ENCODE measurements at regions not wholly inside any gene's neighbourhood (a gene's known extent, or its start where the extent isn't known, plus 50 kb on each side); places are given as distances from the start of the nearest gene placed in this dataset.

GRCh38 chr13:103437651-103438050, 371.4 kb upstream of the SLC10A2 start:
- Histone ChIP-seq H3K9me3 (ENCODE audit: control insufficient read depth in 2 of 2, insufficient read depth in 1 of 2, low read depth in 1 of 2, low read length in 1 of 2) (no peaks in the 10 kb centered on the region), H3K4me1 (ENCODE audit: control insufficient read depth in 3 of 3, insufficient read depth in 2 of 3, low read depth in 1 of 3, low read length in 2 of 3) (no peaks in the 10 kb centered on the region), H3K27ac (ENCODE audit: low read depth in 1 of 3, low read length in 2 of 3) (no peak overlapping the region), H3K4me3 (ENCODE audit: low read depth in 1 of 3, low read length in 3 of 3) (no peak overlapping the region), H3K36me3 (ENCODE audit: control insufficient read depth in 3 of 3, insufficient read depth in 2 of 3, low read depth in 1 of 3, low read length in 3 of 3) (no peaks in the 10 kb centered on the region), H3K27me3 (ENCODE audit: control insufficient read depth in 3 of 3, insufficient read depth in 3 of 3, low read length in 3 of 3) (no peaks in the 10 kb centered on the region)
- FAIRE-seq: no peak
- no peak for DNase-seq
- WGBS, 3 donors: 52 to 85% (median 75%) methylated on average over 1 of the region's 1 CpG

- FAIRE-seq (no peak), DNase-seq (no peak)
- 82 to 87% (median 82%) methylated on average over 10 of the region's 10 CpGs for WGBS, 3 donors
- no peaks in the 10 kb centered on the region for H3K4me1 ChIP-seq (ENCODE audit: control insufficient read depth in 3 of 3, insufficient read depth in 2 of 3, low read depth in 1 of 3, low read length in 2 of 3)
- no peaks in the 10 kb centered on the region for H3K9me3 ChIP-seq (ENCODE audit: control insufficient read depth in 2 of 2, insufficient read depth in 1 of 2, low read depth in 1 of 2, low read length in 1 of 2)
- H3K4me3 ChIP-seq (ENCODE audit: low read depth in 1 of 3, low read length in 3 of 3): no peak overlapping the region
- H3K36me3 ChIP-seq (ENCODE audit: control insufficient read depth in 3 of 3, insufficient read depth in 2 of 3, low read depth in 1 of 3, low read length in 3 of 3): no peaks in the 10 kb centered on the region
- no peak overlapping the region for H3K27ac ChIP-seq (ENCODE audit: low read depth in 1 of 3, low read length in 2 of 3)
- no peaks in the 10 kb centered on the region for H3K27me3 ChIP-seq (ENCODE audit: control insufficient read depth in 3 of 3, insufficient read depth in 3 of 3, low read length in 3 of 3)
These were observed 369.9 kb upstream of the SLC10A2 start for GRCh38 chr13:103436057-103436654.

- no peaks in the 10 kb centered on the region for H3K9me3 ChIP-seq (ENCODE audit: control insufficient read depth in 2 of 2, insufficient read depth in 1 of 2, low read depth in 1 of 2, low read length in 1 of 2)
These were observed 365.6 kb upstream of the SLC10A2 start for GRCh38 chr13:103431856-103432255.

GRCh38 chr13:103430368-103430767, 364.2 kb upstream of the SLC10A2 start:
- Histone ChIP-seq H3K27me3 (ENCODE audit: control insufficient read depth in 3 of 3, insufficient read depth in 3 of 3, low read length in 3 of 3) (no peaks in the 10 kb centered on the region), H3K9me3 (ENCODE audit: control insufficient read depth in 2 of 2, insufficient read depth in 1 of 2, low read depth in 1 of 2, low read length in 1 of 2) (no peaks in the 10 kb centered on the region), H3K27ac (ENCODE audit: low read depth in 1 of 3, low read length in 2 of 3) (no peak overlapping the region), H3K36me3 (ENCODE audit: control insufficient read depth in 3 of 3, insufficient read depth in 2 of 3, low read depth in 1 of 3, low read length in 3 of 3) (no peaks in the 10 kb centered on the region), H3K4me3 (ENCODE audit: low read depth in 1 of 3, low read length in 3 of 3) (no peak overlapping the region), H3K4me1 (ENCODE audit: control insufficient read depth in 3 of 3, insufficient read depth in 2 of 3, low read depth in 1 of 3, low read length in 2 of 3) (no peaks in the 10 kb centered on the region)
- peak in 1 of 2 donors; percentile 31 for DNase-seq
- WGBS, 3 donors: 16 to 55% (median 35%) methylated on average over 4 of the region's 4 CpGs
- FAIRE-seq: no peak

More at GRCh38 chr13:103431856-103432255, 365.6 kb upstream of the SLC10A2 start:
- Histone ChIP-seq H3K36me3 (ENCODE audit: control insufficient read depth in 3 of 3, insufficient read depth in 2 of 3, low read depth in 1 of 3, low read length in 3 of 3) (no peaks in the 10 kb centered on the region), H3K4me3 (ENCODE audit: low read depth in 1 of 3, low read length in 3 of 3) (no peak overlapping the region), H3K27ac (ENCODE audit: low read depth in 1 of 3, low read length in 2 of 3) (no peak overlapping the region), H3K4me1 (ENCODE audit: control insufficient read depth in 3 of 3, insufficient read depth in 2 of 3, low read depth in 1 of 3, low read length in 2 of 3) (no peaks in the 10 kb centered on the region), H3K27me3 (ENCODE audit: control insufficient read depth in 3 of 3, insufficient read depth in 3 of 3, low read length in 3 of 3) (no peaks in the 10 kb centered on the region)
- DNase-seq (no peak), FAIRE-seq (no peak)
- WGBS, 3 donors: 66 to 84% (median 74%) methylated on average over 3 of the region's 3 CpGs

- no peaks in the 10 kb centered on the region for H3K27me3 ChIP-seq (ENCODE audit: control insufficient read depth in 3 of 3, insufficient read depth in 3 of 3, low read length in 3 of 3)
- H3K9me3 ChIP-seq (ENCODE audit: control insufficient read depth in 2 of 2, insufficient read depth in 1 of 2, low read depth in 1 of 2, low read length in 1 of 2): no peaks in the 10 kb centered on the region
- H3K27ac ChIP-seq (ENCODE audit: low read depth in 1 of 3, low read length in 2 of 3): no peak overlapping the region
- H3K4me1 ChIP-seq (ENCODE audit: control insufficient read depth in 3 of 3, insufficient read depth in 2 of 3, low read depth in 1 of 3, low read length in 2 of 3): no peaks in the 10 kb centered on the region
- DNase-seq: no peak
- 48 to 69% (median 65%) methylated on average over 4 of the region's 4 CpGs for WGBS, 3 donors
- no peak overlapping the region for H3K4me3 ChIP-seq (ENCODE audit: low read depth in 1 of 3, low read length in 3 of 3)
- FAIRE-seq: no peak
- H3K36me3 ChIP-seq (ENCODE audit: control insufficient read depth in 3 of 3, insufficient read depth in 2 of 3, low read depth in 1 of 3, low read length in 3 of 3): no peaks in the 10 kb centered on the region
These were observed 343.8 kb upstream of the SLC10A2 start for GRCh38 chr13:103410002-103410401.

- Histone ChIP-seq H3K27me3 (ENCODE audit: control insufficient read depth in 3 of 3, insufficient read depth in 3 of 3, low read length in 3 of 3) (no peaks in the 10 kb centered on the region), H3K4me3 (ENCODE audit: low read depth in 1 of 3, low read length in 3 of 3) (no peak overlapping the region), H3K36me3 (ENCODE audit: control insufficient read depth in 3 of 3, insufficient read depth in 2 of 3, low read depth in 1 of 3, low read length in 3 of 3) (no peaks in the 10 kb centered on the region), H3K4me1 (ENCODE audit: control insufficient read depth in 3 of 3, insufficient read depth in 2 of 3, low read depth in 1 of 3, low read length in 2 of 3) (peaks cover 0 to 6% (median 0%) of the 10 kb centered on the region in 3 donors), H3K27ac (ENCODE audit: low read depth in 1 of 3, low read length in 2 of 3) (no peak overlapping the region), H3K9me3 (ENCODE audit: control insufficient read depth in 2 of 2, insufficient read depth in 1 of 2, low read depth in 1 of 2, low read length in 1 of 2) (no peaks in the 10 kb centered on the region)
- DNase-seq (no peak), FAIRE-seq (no peak)
- WGBS, 3 donors: 67 to 81% (median 79%) methylated on average over 5 of the region's 5 CpGs
These were observed 340.8 kb upstream of the SLC10A2 start for GRCh38 chr13:103406967-103407366.

- Histone ChIP-seq H3K4me1 (ENCODE audit: control insufficient read depth in 3 of 3, insufficient read depth in 2 of 3, low read depth in 1 of 3, low read length in 2 of 3) (peaks cover 0 to 6% (median 0%) of the 10 kb centered on the region in 3 donors), H3K27me3 (ENCODE audit: control insufficient read depth in 3 of 3, insufficient read depth in 3 of 3, low read length in 3 of 3) (no peaks in the 10 kb centered on the region), H3K27ac (ENCODE audit: low read depth in 1 of 3, low read length in 2 of 3) (no peak overlapping the region), H3K9me3 (ENCODE audit: control insufficient read depth in 2 of 2, insufficient read depth in 1 of 2, low read depth in 1 of 2, low read length in 1 of 2) (no peaks in the 10 kb centered on the region), H3K4me3 (ENCODE audit: low read depth in 1 of 3, low read length in 3 of 3) (no peak overlapping the region), H3K36me3 (ENCODE audit: control insufficient read depth in 3 of 3, insufficient read depth in 2 of 3, low read depth in 1 of 3, low read length in 3 of 3) (no peaks in the 10 kb centered on the region)
- FAIRE-seq (no peak), DNase-seq (no peak)
- WGBS, 3 donors: 61 to 78% (median 76%) methylated on average over 2 of the region's 2 CpGs
These were observed 339.1 kb upstream of the SLC10A2 start for GRCh38 chr13:103405297-103405696.

GRCh38 chr13:103403814-103404213, 337.6 kb upstream of the SLC10A2 start:
- Histone ChIP-seq H3K4me1 (ENCODE audit: control insufficient read depth in 3 of 3, insufficient read depth in 2 of 3, low read depth in 1 of 3, low read length in 2 of 3) (peaks cover 0 to 6% (median 0%) of the 10 kb centered on the region in 3 donors), H3K9me3 (ENCODE audit: control insufficient read depth in 2 of 2, insufficient read depth in 1 of 2, low read depth in 1 of 2, low read length in 1 of 2) (peaks cover 0 to 1% of the 10 kb centered on the region in 2 donors), H3K4me3 (ENCODE audit: low read depth in 1 of 3, low read length in 3 of 3) (no peak overlapping the region), H3K36me3 (ENCODE audit: control insufficient read depth in 3 of 3, insufficient read depth in 2 of 3, low read depth in 1 of 3, low read length in 3 of 3) (no peaks in the 10 kb centered on the region), H3K27me3 (ENCODE audit: control insufficient read depth in 3 of 3, insufficient read depth in 3 of 3, low read length in 3 of 3) (no peaks in the 10 kb centered on the region), H3K27ac (ENCODE audit: low read depth in 1 of 3, low read length in 2 of 3) (no peak overlapping the region)
- DNase-seq: no peak
- WGBS, 3 donors: 15 to 43% (median 19%) methylated on average over 1 of the region's 1 CpG
- no peak for FAIRE-seq

GRCh38 chr13:103403148-103403740, 337.0 kb upstream of the SLC10A2 start:
- no peak for FAIRE-seq
- H3K36me3 ChIP-seq (ENCODE audit: control insufficient read depth in 3 of 3, insufficient read depth in 2 of 3, low read depth in 1 of 3, low read length in 3 of 3): no peaks in the 10 kb centered on the region
- peak; percentile 62 to 71 for DNase-seq
- H3K4me1 ChIP-seq (ENCODE audit: control insufficient read depth in 3 of 3, insufficient read depth in 2 of 3, low read depth in 1 of 3, low read length in 2 of 3): peaks cover 0 to 6% (median 0%) of the 10 kb centered on the region in 3 donors
- no peaks in the 10 kb centered on the region for H3K27me3 ChIP-seq (ENCODE audit: control insufficient read depth in 3 of 3, insufficient read depth in 3 of 3, low read length in 3 of 3)
- peaks cover 2 to 7% of the 10 kb centered on the region in 2 donors for H3K9me3 ChIP-seq (ENCODE audit: control insufficient read depth in 2 of 2, insufficient read depth in 1 of 2, low read depth in 1 of 2, low read length in 1 of 2)
- H3K4me3 ChIP-seq (ENCODE audit: low read depth in 1 of 3, low read length in 3 of 3): no peak overlapping the region
- 17 to 63% (median 41%) methylated on average over 4 of the region's 4 CpGs for WGBS, 3 donors
- H3K27ac ChIP-seq (ENCODE audit: low read depth in 1 of 3, low read length in 2 of 3): no peak overlapping the region
